AG08396 (cell line): ENCODE measurements at regions not wholly inside any gene's neighbourhood (a gene's known extent, or its start where the extent isn't known, plus 50 kb on each side); places are given as distances from the start of the nearest gene placed in this dataset.
"Not testable (repeated sequence)": the region's sequence is repeated elsewhere in the genome, so short reads cannot be mapped to it uniquely, and the experiment has no call there.

Experiments
- DNase-seq: peaks from one replicate; pipeline ENCODE4 v3.0.0; 2012; ENCODE audit warnings: low spot score, mixed read lengths

- no peak for DNase-seq
Observed at GRCh38 chr13:37216331-37216730, 110.9 kb upstream of the CSNK1A1L start.

DNA sequence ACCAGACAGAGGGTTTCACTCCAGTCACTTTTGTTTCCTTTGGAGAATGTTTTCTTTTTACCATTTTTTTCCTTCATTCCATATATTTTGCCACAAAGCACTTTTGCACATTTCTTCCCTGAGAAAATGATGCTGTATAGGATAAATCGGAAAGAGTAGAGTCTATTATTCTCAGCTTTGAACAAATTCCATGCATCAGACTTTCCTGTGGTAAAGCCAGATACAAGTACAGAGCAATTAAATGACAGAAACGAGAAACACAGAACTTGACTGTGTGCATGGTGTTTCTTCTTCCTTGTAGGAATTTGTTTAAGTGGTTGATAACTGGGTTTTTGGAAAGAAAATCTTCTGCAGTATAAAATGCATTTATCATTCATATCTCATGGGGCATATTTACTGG lies 107.4 kb upstream of the CSNK1A1L start:
- no peak for DNase-seq

GRCh38 chr13:37211487-37211886 lies 106.0 kb upstream of the CSNK1A1L start:
- DNase-seq: no peak

GRCh38 chr13:37209621-37210580 lies 104.4 kb upstream of the CSNK1A1L start:
- DNase-seq: no peak

DNA sequence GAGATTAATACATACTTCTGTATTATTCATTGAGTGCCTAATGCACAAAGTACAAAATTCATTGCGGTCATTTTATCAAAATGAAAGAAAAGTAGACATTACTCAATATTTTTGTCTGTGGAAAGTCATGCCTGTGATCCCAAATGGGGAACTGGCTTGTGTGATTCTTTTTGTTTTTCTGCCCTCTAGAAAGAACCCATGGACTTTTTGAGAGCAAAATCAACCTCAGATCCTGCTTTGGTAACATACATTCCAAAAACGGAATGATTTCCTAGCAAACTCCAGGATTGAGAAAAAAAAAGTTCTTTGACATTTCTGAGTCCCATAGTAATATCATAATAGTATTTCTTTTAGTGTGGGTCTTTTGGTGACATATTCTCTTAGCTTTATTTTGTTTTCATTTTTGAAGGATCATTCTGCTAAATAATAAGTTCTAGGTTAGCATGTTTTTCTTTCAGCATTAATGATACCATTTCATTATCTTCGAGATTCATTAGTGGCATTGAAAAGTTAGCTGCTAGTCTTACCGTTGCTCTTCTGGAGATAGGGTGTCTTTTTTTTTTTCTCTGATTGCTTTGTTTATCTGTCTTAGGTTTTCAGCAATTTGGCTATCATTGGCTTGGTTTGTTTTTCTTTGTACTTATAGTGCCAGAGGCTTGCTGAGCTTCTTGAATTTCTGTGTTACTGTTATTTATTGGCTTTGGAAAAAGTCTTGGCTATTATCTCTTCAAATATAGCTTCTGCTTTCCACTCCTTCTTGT lies 102.4 kb upstream of the CSNK1A1L start:
- no peak for DNase-seq

DNA sequence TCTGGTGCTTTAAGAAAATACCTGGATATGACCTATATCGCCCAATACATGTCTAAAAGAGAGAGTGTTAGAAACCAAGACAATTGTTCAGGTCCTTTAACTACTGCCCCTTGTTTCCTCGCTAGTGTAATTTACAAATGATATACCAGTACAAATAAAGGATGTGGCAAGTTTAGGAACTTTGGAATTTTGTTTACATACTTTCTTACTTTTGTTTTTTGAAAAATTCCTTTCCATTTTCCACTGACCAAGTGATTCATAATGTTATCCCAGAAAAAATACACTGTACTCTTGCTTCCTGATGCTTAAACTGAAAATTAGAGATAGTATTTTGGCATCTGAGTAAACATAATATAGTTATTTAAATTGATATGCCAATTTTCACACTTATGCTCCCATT lies 96.8 kb upstream of the CSNK1A1L start:
- peak; percentile 8 for DNase-seq

DNA sequence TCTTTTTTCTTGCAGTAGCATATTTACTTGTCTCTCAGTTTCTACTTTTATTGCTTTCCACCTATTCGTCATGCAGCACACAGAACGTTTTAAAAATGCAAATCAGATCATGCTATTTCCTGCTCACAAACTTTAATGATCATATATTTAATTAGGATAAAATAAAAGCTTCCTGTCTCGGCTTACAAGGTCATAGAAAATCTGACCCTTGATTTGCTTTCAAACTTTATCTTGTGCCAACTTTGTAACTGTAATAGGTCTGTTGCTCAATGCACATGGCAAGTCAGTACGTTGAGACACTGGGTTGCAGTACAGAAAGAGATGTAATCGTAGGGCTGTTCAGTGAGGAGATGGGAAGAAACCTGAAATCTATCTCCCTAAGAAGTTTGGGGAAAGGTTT lies 95.6 kb upstream of the CSNK1A1L start:
- no peak for DNase-seq

GRCh38 chr13:37198629-37199028 lies 93.2 kb upstream of the CSNK1A1L start:
- DNase-seq: no peak

- no peak for DNase-seq
Observed at GRCh38 chr13:37195621-37196020, 90.2 kb upstream of the CSNK1A1L start.

DNA sequence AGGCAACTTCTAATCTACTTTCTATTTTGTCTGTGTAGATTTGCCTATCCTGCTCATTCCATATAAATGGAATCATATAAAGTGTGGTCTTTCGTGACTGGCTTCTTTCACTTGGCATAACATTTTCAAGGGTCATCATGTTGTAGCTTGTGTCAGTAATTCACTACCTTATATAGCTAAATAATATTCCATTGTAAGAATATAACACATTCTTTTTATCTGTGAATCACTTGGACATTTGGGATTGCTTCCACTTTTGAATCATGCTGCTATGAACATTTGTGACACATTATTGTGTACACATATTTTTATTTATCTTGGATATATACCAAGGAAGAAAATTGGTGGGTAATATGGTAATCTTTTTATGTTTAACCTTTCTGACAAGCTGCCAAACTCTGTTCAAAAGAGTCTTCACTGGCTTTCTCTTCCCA lies 89.0 kb upstream of the CSNK1A1L start:
- no peak for DNase-seq

- no peak for DNase-seq
Observed at GRCh38 chr13:37192956-37193355, 87.5 kb upstream of the CSNK1A1L start.

DNA sequence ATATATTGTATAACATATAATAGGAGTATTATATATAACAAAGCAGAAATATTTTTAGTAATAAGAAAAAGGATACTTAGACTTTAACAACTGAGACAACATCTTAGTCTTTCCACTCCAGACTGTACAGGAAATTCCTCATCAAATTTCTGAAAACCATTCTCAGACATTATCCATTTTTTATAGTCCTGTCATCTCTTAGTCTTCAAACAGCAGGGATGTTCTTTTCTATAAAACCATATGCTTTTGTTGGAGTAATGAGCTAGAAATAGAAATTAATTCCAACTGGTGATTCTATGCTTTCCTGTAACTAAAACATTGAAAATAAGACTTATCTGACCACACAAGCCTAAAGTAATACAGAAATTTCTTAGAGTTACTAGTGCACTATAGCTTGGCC lies 82.2 kb upstream of the CSNK1A1L start:
- no peak for DNase-seq

DNA sequence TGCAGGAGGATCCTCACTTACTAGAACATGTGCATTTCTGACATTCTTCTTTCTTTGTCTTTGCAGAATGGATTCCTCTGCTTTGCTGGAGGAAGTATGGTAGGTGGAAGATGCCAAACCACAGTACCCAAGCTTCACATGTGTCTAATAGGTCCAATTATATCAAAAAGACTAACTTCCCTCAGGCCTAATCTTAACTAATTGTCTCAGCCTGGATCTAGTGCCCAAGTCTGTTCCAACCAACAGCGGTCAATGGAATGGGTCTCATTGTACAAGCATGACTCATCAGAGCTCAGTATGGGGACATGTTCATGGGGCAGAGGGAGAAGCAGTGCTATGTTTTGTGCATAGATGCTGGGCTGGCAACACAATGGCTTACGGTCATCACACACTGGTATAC lies 81.6 kb upstream of the CSNK1A1L start:
- no peak for DNase-seq

DNA sequence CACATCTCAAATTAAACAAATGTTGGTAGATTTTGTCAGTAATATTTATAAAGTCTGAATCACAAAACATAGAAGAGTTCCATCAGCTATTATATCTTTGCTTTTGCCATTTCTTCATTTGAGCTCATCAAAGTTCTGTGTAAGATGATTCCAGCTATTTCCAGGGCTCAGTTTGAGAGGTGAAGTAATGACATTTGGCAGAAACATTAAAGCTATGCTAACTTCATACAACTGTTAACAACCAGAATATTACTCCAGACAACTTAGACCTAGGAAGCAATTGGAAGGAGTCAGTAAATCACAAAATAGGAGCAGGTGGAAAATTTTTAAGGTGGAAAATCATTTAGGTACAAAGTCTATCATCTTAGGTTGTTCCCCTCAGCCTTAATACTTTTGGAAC lies 76.2 kb upstream of the CSNK1A1L start:
- DNase-seq: no peak

GRCh38 chr13:37179645-37180044 lies 74.2 kb upstream of the CSNK1A1L start:
- DNase-seq: no peak

GRCh38 chr13:37177125-37177524 lies 71.7 kb upstream of the CSNK1A1L start:
- no peak for DNase-seq

DNA sequence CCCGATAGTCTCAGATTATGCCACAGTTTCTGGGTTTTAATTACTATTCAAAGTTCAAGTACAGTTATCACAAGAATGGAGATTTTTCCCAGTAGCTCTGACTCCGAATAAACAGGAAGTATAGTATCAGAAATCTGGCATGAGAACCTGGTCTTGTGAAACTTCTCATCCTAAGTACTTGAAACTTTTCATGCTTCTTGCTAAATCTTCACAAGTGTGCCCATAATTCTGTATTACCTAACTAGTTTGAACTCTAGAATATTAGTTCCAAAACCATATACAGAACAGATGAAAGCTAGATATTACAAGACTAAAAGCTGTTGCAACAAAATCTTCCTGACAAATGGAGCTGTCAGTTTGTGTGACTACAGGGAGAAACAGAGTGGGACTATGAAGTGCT lies 70.5 kb upstream of the CSNK1A1L start:
- no peak for DNase-seq

DNA sequence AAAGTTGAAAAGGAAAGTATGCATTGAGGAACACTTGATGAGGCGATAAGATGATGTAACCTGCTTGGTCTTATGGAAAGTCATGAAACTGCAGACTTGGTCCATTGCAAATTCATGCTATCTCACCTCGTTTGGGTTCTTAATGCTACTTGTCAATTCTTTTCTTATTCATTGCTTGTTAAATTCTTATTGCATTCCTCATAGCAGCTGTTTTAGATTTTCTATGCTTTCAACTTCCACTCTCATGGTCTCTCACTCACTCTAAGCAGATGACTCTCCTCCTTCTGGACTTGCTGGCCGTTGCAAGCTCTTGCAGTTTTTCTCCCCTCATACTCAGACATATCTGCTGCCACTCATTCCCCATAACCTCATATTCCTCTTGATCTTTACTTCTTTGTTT lies 67.8 kb upstream of the CSNK1A1L start:
- peak; percentile 37 for DNase-seq

GRCh38 chr13:37172226-37172625 lies 66.8 kb upstream of the CSNK1A1L start:
- not testable (repeated sequence) for DNase-seq

GRCh38 chr13:37168926-37169325 lies 63.5 kb upstream of the CSNK1A1L start:
- DNase-seq: no peak

DNA sequence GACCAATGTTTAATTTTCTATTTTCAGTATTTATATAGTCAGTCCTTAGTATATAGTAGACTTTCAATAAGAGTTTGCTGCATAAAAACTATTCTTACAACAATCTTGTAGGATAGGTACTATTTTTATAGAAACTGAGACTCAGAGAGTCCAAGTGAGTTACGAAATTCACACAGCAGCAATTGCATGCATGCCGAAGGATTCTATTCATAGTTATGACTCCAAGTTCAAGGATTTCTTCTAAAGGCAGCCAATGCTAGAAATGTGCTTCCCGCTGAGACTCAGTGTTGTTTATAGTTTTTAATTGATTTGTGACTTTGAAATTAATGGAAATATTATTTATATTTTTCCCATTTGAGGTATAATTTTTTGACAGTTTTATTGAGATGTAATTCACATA lies 62.7 kb upstream of the CSNK1A1L start:
- no peak for DNase-seq

- no peak for DNase-seq
Observed at GRCh38 chr13:37164635-37165034, 59.2 kb upstream of the CSNK1A1L start.

DNA sequence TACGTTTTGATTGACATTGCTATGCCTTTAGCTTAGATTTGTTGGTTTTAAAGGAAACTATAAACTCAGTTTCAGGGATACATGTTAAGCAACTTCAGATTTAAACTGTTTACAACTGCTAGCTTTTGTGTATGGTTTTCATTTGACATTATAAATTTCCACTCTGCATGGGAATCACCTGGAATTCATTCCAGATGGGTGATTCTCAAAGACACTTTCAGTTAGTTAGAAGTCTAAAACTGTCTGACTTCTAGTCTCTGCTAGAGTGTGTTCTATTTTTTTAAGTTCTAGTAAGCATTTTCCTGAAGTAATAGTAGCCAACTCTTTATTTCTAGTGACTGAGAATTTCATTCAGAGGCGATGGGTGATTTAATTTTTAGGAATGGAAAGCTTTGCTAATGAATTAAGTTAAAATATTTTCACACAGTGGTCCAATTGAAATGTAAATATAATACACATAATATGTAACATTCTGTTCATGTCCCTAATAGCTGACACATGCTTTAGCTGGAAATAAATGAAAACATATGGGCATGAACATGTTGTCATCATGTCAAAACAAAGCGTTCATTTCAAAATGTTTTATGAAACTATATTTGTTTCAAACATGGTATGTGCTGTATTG lies 58.3 kb upstream of the CSNK1A1L start:
- no peak for DNase-seq
